IgD-negative memory B cell (primary cell): ENCODE measurements at regions not wholly inside any gene's neighbourhood (a gene's known extent, or its start where the extent isn't known, plus 50 kb on each side); places are given as distances from the start of the nearest gene placed in this dataset.

Experiments used
- H3K27ac Mint-ChIP-seq, 3 donors: one replicate each; pipeline ENCODE4 v1.8.0; 2020 to 2022; ENCODE audit warnings: mild to moderate bottlenecking in 3 of 3, mixed read lengths in 3 of 3, moderate library complexity in 1 of 3
- H3K27me3 Mint-ChIP-seq: one replicate; pipeline ENCODE4 v1.8.0; 2021; ENCODE audit warnings: mixed read lengths
- H3K36me3 Mint-ChIP-seq: one replicate; pipeline ENCODE4 v1.8.0; 2020; ENCODE audit warnings: mild to moderate bottlenecking, mixed read lengths
- H3K4me1 Mint-ChIP-seq, 3 donors: one replicate each; pipeline ENCODE4 v1.8.0; 2020 to 2022; ENCODE audit warnings: mixed read lengths in 3 of 3, mild to moderate bottlenecking in 1 of 3
- H3K4me3 Mint-ChIP-seq, 4 donors: one replicate each; pipeline ENCODE4 v1.8.0; 2020 to 2022; ENCODE audit warnings: mild to moderate bottlenecking in 4 of 4, mixed read lengths in 4 of 4, moderate library complexity in 3 of 4
- H3K9me3 Mint-ChIP-seq, 3 donors: one replicate each; pipeline ENCODE4 v1.8.0; 2020 to 2021; ENCODE audit warnings: mixed read lengths in 3 of 3, mild to moderate bottlenecking in 1 of 3

GRCh38 chr2:6674381-6674780, 191.3 kb downstream of the CMPK2 start:
- Mint-ChIP-seq H3K27me3 (peaks cover 3% of the 10 kb centered on the region), H3K4me3 (no peak overlapping the region), H3K36me3 (no peaks in the 10 kb centered on the region)

GRCh38 chr2:6675791-6676190, 189.9 kb downstream of the CMPK2 start:
- Mint-ChIP-seq H3K27me3 (peaks cover 2% of the 10 kb centered on the region), H3K27ac (no peak overlapping the region), H3K4me1 (no peaks in the 10 kb centered on the region)

More at GRCh38 chr2:6674381-6674780, 191.3 kb downstream of the CMPK2 start:
- Mint-ChIP-seq H3K27ac (no peak overlapping the region), H3K9me3 (peaks cover 0 to 4% (median 3%) of the 10 kb centered on the region in 3 donors), H3K4me1 (no peaks in the 10 kb centered on the region)

GRCh38 chr2:6676241-6676640, 189.5 kb downstream of the CMPK2 start:
- Mint-ChIP-seq H3K4me1 (no peaks in the 10 kb centered on the region), H3K9me3 (peaks cover 0 to 3% (median 1%) of the 10 kb centered on the region in 3 donors), H3K27ac (no peak overlapping the region), H3K36me3 (no peaks in the 10 kb centered on the region), H3K4me3 (no peak overlapping the region), H3K27me3 (peaks cover 2% of the 10 kb centered on the region)

More at GRCh38 chr2:6675791-6676190, 189.9 kb downstream of the CMPK2 start:
- Mint-ChIP-seq H3K9me3 (peaks cover 0 to 3% (median 1%) of the 10 kb centered on the region in 3 donors), H3K36me3 (no peaks in the 10 kb centered on the region), H3K4me3 (peak overlapping the region in 1 of 4 donors; percentile 37)

GRCh38 chr2:6676776-6677175, 188.9 kb downstream of the CMPK2 start:
- Mint-ChIP-seq H3K27me3 (peaks cover 2% of the 10 kb centered on the region), H3K27ac (no peak overlapping the region)

GRCh38 chr2:6679471-6679870, 186.2 kb downstream of the CMPK2 start:
- H3K36me3 Mint-ChIP-seq = no peaks in the 10 kb centered on the region
- H3K4me1 Mint-ChIP-seq = no peaks in the 10 kb centered on the region
- no peaks in the 10 kb centered on the region for H3K27me3 Mint-ChIP-seq

More at GRCh38 chr2:6676776-6677175, 188.9 kb downstream of the CMPK2 start:
- H3K9me3 Mint-ChIP-seq = peaks cover 0 to 3% (median 1%) of the 10 kb centered on the region in 3 donors
- no peaks in the 10 kb centered on the region for H3K4me1 Mint-ChIP-seq
- H3K36me3 Mint-ChIP-seq = no peaks in the 10 kb centered on the region
- no peak overlapping the region for H3K4me3 Mint-ChIP-seq

GRCh38 chr2:6683516-6683915, 182.2 kb downstream of the CMPK2 start:
- H3K4me1 Mint-ChIP-seq = no peaks in the 10 kb centered on the region
- peaks cover 2 to 3% (median 2%) of the 10 kb centered on the region in 3 donors for H3K9me3 Mint-ChIP-seq
- H3K36me3 Mint-ChIP-seq = no peaks in the 10 kb centered on the region
- H3K27ac Mint-ChIP-seq = no peak overlapping the region
- H3K27me3 Mint-ChIP-seq = no peaks in the 10 kb centered on the region
- no peak overlapping the region for H3K4me3 Mint-ChIP-seq

More at GRCh38 chr2:6679471-6679870, 186.2 kb downstream of the CMPK2 start:
- Mint-ChIP-seq H3K27ac (no peak overlapping the region), H3K9me3 (peaks cover 0 to 2% (median 0%) of the 10 kb centered on the region in 3 donors), H3K4me3 (no peak overlapping the region)

- Mint-ChIP-seq H3K36me3 (no peaks in the 10 kb centered on the region), H3K9me3 (peaks cover 2 to 3% (median 2%) of the 10 kb centered on the region in 3 donors), H3K4me1 (no peaks in the 10 kb centered on the region), H3K27ac (no peak overlapping the region), H3K4me3 (no peak overlapping the region), H3K27me3 (no peaks in the 10 kb centered on the region)
These were observed 180.3 kb downstream of the CMPK2 start for GRCh38 chr2:6685447-6685846.

GRCh38 chr2:6692056-6692455, 173.7 kb downstream of the CMPK2 start:
- Mint-ChIP-seq H3K27ac (no peak overlapping the region), H3K36me3 (no peaks in the 10 kb centered on the region), H3K4me3 (no peak overlapping the region), H3K27me3 (no peaks in the 10 kb centered on the region), H3K4me1 (no peaks in the 10 kb centered on the region), H3K9me3 (peaks cover 0 to 3% (median 2%) of the 10 kb centered on the region in 3 donors)

- H3K4me1 Mint-ChIP-seq = no peaks in the 10 kb centered on the region
- H3K27me3 Mint-ChIP-seq = no peaks in the 10 kb centered on the region
- H3K27ac Mint-ChIP-seq = no peak overlapping the region
- peaks cover 0 to 3% (median 2%) of the 10 kb centered on the region in 3 donors for H3K9me3 Mint-ChIP-seq
- H3K4me3 Mint-ChIP-seq = no peak overlapping the region
- H3K36me3 Mint-ChIP-seq = no peaks in the 10 kb centered on the region
These were observed 172.9 kb downstream of the CMPK2 start for GRCh38 chr2:6692819-6693218.

GRCh38 chr2:6694555-6694954, 171.2 kb downstream of the CMPK2 start:
- H3K4me1 Mint-ChIP-seq = no peaks in the 10 kb centered on the region
- no peaks in the 10 kb centered on the region for H3K27me3 Mint-ChIP-seq
- H3K4me3 Mint-ChIP-seq = no peak overlapping the region
- H3K36me3 Mint-ChIP-seq = no peaks in the 10 kb centered on the region
- H3K27ac Mint-ChIP-seq = no peak overlapping the region
- H3K9me3 Mint-ChIP-seq = peaks cover 0 to 3% (median 0%) of the 10 kb centered on the region in 3 donors

GRCh38 chr2:6700335-6700734, 165.4 kb downstream of the CMPK2 start:
- H3K9me3 Mint-ChIP-seq = peaks cover 8 to 15% (median 15%) of the 10 kb centered on the region in 3 donors
- H3K27ac Mint-ChIP-seq = no peak overlapping the region
- H3K4me1 Mint-ChIP-seq = no peaks in the 10 kb centered on the region

GRCh38 chr2:6704077-6704476, 161.6 kb downstream of the CMPK2 start:
- no peaks in the 10 kb centered on the region for H3K4me1 Mint-ChIP-seq

More at GRCh38 chr2:6700335-6700734, 165.4 kb downstream of the CMPK2 start:
- H3K36me3 Mint-ChIP-seq = peaks cover 3% of the 10 kb centered on the region
- H3K27me3 Mint-ChIP-seq = peaks cover 1% of the 10 kb centered on the region
- no peak overlapping the region for H3K4me3 Mint-ChIP-seq

GRCh38 chr2:6721395-6721794, 144.3 kb downstream of the CMPK2 start:
- Mint-ChIP-seq H3K4me3 (no peak overlapping the region), H3K4me1 (no peaks in the 10 kb centered on the region), H3K36me3 (no peaks in the 10 kb centered on the region), H3K9me3 (peaks cover 0 to 1% (median 0%) of the 10 kb centered on the region in 3 donors), H3K27me3 (peaks cover 2% of the 10 kb centered on the region), H3K27ac (no peak overlapping the region)

More at GRCh38 chr2:6704077-6704476, 161.6 kb downstream of the CMPK2 start:
- Mint-ChIP-seq H3K4me3 (no peak overlapping the region), H3K27me3 (peaks cover 1% of the 10 kb centered on the region), H3K27ac (no peak overlapping the region), H3K9me3 (peaks cover 8 to 20% (median 13%) of the 10 kb centered on the region in 3 donors), H3K36me3 (peaks cover 3% of the 10 kb centered on the region)

- Mint-ChIP-seq H3K9me3 (peaks cover 0 to 1% (median 0%) of the 10 kb centered on the region in 3 donors), H3K36me3 (no peaks in the 10 kb centered on the region)
These were observed 143.1 kb downstream of the CMPK2 start for GRCh38 chr2:6722574-6722973.

GRCh38 chr2:6723865-6724604, 141.7 kb downstream of the CMPK2 start:
- Mint-ChIP-seq H3K27ac (no peak overlapping the region), H3K4me1 (no peaks in the 10 kb centered on the region), H3K4me3 (no peak overlapping the region), H3K9me3 (peaks cover 0 to 1% (median 0%) of the 10 kb centered on the region in 3 donors), H3K36me3 (no peaks in the 10 kb centered on the region), H3K27me3 (no peaks in the 10 kb centered on the region)

More at GRCh38 chr2:6722574-6722973, 143.1 kb downstream of the CMPK2 start:
- Mint-ChIP-seq H3K27ac (no peak overlapping the region), H3K4me3 (no peak overlapping the region), H3K4me1 (no peaks in the 10 kb centered on the region), H3K27me3 (peaks cover 2% of the 10 kb centered on the region)
